GM18868 (cell line): ENCODE measurements at regions not wholly inside any gene's neighbourhood (a gene's known extent, or its start where the extent isn't known, plus 50 kb on each side); places are given as distances from the start of the nearest gene placed in this dataset.
"Not testable (repeated sequence)": the region's sequence is repeated elsewhere in the genome, so short reads cannot be mapped to it uniquely, and the experiment has no call there.

Experiments used
- ATAC-seq: cut with Tn5 transposase; IDR thresholded peaks from one replicate; pipeline ENCODE4 v1.9.1; 2021; ENCODE audit warnings: mild to moderate bottlenecking, moderate library complexity; ENCODE audit not compliant: unreplicated experiment

DNA sequence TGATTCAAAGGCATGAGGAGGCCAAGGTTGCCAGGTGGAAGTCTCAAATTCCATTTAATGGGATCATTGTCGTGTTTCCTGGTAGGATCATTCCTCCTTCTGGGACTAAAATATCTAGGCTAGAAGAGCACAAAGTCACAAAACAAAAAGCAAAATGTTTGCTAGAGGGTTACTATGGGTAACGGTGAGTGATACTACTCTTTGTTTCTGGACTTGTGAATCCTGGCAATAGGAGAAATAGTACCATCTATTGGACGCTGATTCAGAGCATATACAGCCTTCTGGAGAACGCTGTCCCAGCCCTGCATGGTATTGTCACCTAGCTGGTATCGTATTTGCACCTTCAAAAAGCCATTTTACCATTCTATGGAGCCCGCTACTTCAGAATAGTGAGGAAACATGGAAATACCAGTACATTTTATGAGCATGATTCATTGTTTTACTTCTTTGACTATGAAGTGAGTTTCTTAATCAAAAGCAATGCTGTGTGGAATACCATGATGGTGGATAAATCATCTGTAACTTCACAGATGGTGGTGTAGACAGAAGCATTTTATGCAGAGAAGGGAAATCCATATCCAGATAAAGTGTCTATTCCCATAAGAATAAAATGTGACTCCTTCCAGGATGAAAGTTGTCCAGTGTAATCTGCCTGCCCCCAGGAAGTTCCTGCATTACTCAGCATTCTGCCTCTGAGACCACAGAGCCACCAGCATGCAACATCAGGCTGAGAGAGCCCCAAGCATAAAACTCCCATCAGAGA is 361.0 kb downstream of the ETV1 start:
- no peak for ATAC-seq

- not testable (repeated sequence) for ATAC-seq
These were observed 358.0 kb downstream of the ETV1 start for GRCh38 chr7:13631207-13632049.

DNA sequence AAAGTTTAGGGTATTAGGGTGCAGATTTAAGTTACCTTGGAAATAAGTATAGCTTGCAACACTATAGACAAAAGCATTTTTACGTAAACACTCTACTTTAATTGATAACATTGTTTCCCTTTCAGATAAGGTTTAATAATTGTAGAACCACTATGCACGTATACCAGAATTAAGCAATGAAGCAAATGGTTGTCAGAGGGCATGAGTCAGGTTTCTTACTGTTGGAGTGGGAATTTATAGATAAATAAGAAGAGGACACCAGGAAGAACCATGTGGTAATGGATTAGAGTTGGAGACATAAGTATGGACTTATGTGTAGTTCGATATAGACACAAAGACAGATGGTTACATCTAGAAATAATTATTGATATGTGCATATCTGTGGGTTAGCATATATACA is 355.6 kb downstream of the ETV1 start:
- ATAC-seq = no peak

GRCh38 chr7:13639396-13639795 is 350.1 kb downstream of the ETV1 start:
- no peak for ATAC-seq

- ATAC-seq = no peak
These were observed 347.8 kb downstream of the ETV1 start for GRCh38 chr7:13641714-13642113.

DNA sequence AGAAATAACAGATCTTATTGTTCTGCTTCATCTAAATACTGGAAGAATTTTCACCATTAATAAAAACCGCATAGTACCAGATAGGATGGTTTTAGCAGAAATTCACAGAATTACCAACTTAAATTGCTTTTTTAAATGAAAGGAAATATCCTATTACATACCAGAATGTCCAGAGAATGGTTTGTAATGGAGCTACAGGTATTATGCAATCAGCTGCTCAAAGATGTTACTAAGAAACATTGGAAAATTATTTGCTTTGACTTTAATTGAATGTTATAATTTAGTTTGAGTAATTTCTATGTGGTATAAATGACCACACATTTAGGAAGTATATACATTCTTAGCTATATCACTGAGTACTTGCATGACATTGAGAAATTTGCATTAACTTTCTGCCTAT is 338.3 kb downstream of the ETV1 start:
- no peak for ATAC-seq

- no peak for ATAC-seq
These were observed 333.1 kb downstream of the ETV1 start for GRCh38 chr7:13656330-13656729.

GRCh38 chr7:13673290-13673689 is 316.2 kb downstream of the ETV1 start:
- no peak for ATAC-seq

- no peak for ATAC-seq
These were observed 306.8 kb downstream of the ETV1 start for GRCh38 chr7:13682626-13683025.

DNA sequence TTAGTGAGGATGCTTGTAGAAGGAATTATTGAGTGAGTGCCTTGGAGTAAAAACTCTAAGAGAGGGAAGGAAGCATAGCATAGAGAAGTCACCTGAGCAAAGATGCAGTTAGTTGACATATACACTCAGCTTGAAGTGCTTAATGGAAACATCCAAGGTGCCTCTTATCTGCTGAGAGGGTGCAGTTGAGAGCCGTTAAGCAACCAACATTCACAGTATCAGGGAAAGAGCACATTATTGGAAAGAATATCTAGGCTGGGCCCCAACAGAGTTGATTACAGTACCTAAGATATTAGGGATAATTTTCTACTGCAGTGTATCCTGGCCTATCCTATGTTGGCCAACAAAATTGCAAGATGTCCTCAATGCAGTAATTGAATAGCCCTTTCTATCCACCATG is 302.0 kb downstream of the ETV1 start:
- ATAC-seq = no peak

GRCh38 chr7:13692548-13692947 is 296.9 kb downstream of the ETV1 start:
- no peak for ATAC-seq

DNA sequence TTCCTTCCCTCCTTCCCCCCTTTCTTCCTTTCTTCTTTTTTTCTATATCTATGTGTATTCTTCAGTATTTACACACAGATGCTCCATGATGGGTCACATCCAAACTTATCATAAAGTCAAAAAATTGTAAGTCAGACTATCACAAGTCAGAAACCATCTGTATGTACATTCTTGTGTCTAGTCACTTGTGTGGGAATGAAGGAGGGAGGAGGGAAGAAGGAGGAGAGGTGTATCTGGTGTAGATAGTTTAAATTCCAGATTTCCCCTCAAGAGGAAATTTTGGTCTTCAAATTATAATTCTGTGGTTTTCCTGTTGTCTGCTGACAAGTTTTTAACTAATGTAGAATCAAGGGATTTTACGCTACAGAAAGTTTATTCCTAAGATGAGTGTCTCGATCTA is 287.2 kb downstream of the ETV1 start:
- no peak for ATAC-seq

- no peak for ATAC-seq
These were observed 280.8 kb downstream of the ETV1 start for GRCh38 chr7:13708670-13709069.

GRCh38 chr7:13713092-13713491 is 276.4 kb downstream of the ETV1 start:
- no peak for ATAC-seq

- ATAC-seq = no peak
These were observed 273.9 kb downstream of the ETV1 start for GRCh38 chr7:13715534-13715933.

- no peak for ATAC-seq
These were observed 272.4 kb downstream of the ETV1 start for GRCh38 chr7:13717031-13717430.

DNA sequence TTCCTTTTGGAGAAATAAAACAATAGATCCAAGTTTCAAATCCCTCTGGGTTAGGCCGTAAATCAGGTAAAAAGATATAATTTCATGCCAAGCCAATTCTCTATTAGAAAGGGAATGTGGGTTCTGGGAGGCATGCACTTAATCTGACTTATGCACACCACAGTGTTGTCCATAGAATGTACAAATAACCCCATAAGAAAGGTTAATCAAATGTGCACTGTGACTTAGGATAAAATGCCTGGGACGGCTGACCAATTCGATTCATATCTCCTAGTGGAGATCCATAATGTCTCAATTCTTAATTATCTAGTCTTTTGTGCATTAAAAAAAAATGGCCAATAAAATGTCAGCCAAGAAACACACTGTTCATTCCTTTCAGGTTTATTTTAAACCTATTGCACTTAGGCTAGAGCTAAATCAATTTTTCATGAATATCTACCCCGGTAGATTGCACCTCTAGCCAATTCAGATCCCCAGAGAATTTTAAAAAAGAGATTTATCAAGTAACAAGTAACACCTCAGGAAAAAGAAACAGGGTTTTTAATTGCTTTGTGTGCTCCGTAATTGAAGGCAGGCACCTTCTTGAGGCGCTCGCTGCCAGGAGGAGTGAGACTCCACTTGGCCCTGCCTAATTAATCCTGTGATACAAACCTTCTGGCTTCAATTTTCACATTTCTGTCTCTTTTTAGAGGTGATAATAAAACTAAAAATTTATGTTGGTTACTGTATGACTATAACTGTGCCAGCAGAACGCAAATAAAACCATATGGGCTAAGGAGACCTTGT is 265.1 kb downstream of the ETV1 start:
- ATAC-seq = no peak

DNA sequence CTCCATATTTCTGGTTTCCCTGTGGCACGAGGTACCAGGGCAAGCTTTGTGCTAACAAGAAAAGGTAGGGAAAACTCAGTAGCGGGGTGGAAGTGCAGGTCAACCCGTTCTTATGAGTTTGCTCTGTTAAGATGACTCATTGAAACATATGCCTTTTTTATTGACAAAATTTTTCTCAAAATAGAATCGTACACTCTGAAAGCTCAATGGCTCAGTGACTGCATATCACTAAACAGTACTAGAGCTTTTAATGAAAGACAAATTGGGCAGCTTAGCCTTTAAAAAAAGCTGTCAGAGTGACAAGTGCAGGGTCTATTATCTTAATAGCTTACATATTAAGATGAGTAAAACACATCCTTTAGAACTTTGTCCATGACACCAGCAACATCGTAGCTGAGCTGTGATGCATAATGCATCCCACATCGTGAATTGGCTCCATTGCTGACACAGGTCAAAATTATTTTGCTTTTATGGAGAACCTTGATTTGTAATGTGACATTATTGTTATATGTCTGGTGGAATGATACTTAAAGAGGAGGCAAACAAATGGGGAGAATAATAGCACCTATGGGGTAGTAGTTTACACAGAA is 264.4 kb downstream of the ETV1 start:
- ATAC-seq = no peak

GRCh38 chr7:13725591-13725990 is 263.9 kb downstream of the ETV1 start:
- ATAC-seq = no peak

DNA sequence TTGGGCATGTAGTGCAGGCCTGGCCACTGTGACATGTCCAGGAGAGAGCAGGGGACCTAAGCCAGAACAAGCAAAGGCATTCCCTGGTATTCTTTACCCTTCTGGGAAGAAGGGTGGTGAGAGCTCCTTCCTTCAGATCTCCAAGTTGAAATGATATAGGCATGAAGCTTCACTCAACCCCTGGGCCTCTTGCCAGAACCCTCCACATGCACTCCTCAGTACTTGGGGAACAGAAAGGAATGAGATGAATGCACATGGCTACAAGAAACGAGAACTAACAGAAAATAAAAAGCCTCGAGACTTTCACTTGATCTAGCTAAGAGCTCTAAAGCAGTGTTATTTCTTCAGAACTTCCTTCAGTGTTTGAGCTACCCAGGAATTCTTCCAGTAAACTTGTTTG is 262.2 kb downstream of the ETV1 start:
- ATAC-seq = no peak

- no peak for ATAC-seq
These were observed 261.7 kb downstream of the ETV1 start for GRCh38 chr7:13727751-13728150.
